Activated CD4-positive, alpha-beta memory T cell treated with anti-CD3 and anti-CD28 coated beads for 36 hours (primary cell): ENCODE measurements at regions not wholly inside any gene's neighbourhood (a gene's known extent, or its start where the extent isn't known, plus 50 kb on each side); places are given as distances from the start of the nearest gene placed in this dataset.

ENCODE experiments used
- CTCF ChIA-PET: fragments of 350-600 bp; sonication (Branson Sonifier 250); formaldehyde crosslinking; loops from one replicate; lab custom pipeline; 2021; ENCODE audit warnings: antibody characterized with exemption, inconsistent platforms; lab: Charles Lee
- POLR2A ChIA-PET: fragments of 350-600 bp; sonication (Branson Sonifier 250); formaldehyde crosslinking; loops from one replicate; lab custom pipeline; 2021; ENCODE audit warnings: antibody characterized with exemption; lab: Charles Lee
- DNase-seq: peaks from one replicate; pipeline ENCODE4 v3.0.0-alpha.2; 2020
- H3K27ac Mint-ChIP-seq: one replicate; pipeline ENCODE4 v1.8.0; 2021; ENCODE audit warnings: mixed read lengths
- H3K27me3 Mint-ChIP-seq: one replicate; pipeline ENCODE4 v1.8.0; 2021; ENCODE audit warnings: mixed read lengths
- H3K36me3 Mint-ChIP-seq: one replicate; pipeline ENCODE4 v1.8.0; 2021; ENCODE audit warnings: mixed read lengths
- H3K4me1 Mint-ChIP-seq: one replicate; pipeline ENCODE4 v1.8.0; 2021; ENCODE audit warnings: low read depth, mixed read lengths
- H3K4me3 Mint-ChIP-seq: one replicate; pipeline ENCODE4 v1.8.0; 2021; ENCODE audit warnings: mild to moderate bottlenecking, mixed read lengths
- H3K9me3 Mint-ChIP-seq: one replicate; pipeline ENCODE4 v1.8.0; 2021; ENCODE audit warnings: mixed read lengths
- intact Hi-C: fragments of 100-400 bp; cut with micrococcal nuclease; formaldehyde crosslinking; loops from one replicate; pipeline ENCODE4 v1.15.1; 2023

GRCh38 chr7:119452401-119452800 is 820.6 kb upstream of the KCND2 start:
- POLR2A ChIA-PET = no interaction called here
- CTCF ChIA-PET = no interaction called here
- peaks cover 22% of the 10 kb centered on the region for H3K9me3 Mint-ChIP-seq

GRCh38 chr7:119465798-119466305 is 807.1 kb upstream of the KCND2 start:
- no peaks in the 10 kb centered on the region for H3K36me3 Mint-ChIP-seq
- H3K4me1 Mint-ChIP-seq = no peaks in the 10 kb centered on the region
- ChIA-PET POLR2A (no interaction called here), CTCF (no interaction called here)
- no peak overlapping the region for H3K4me3 Mint-ChIP-seq
- H3K27me3 Mint-ChIP-seq = no peaks in the 10 kb centered on the region
- H3K9me3 Mint-ChIP-seq = peaks cover 19% of the 10 kb centered on the region
- no peak for DNase-seq
- intact Hi-C loops = no loop called here
- no peak overlapping the region for H3K27ac Mint-ChIP-seq

More at GRCh38 chr7:119452401-119452800, 820.6 kb upstream of the KCND2 start:
- H3K4me1 Mint-ChIP-seq = no peaks in the 10 kb centered on the region
- H3K27me3 Mint-ChIP-seq = no peaks in the 10 kb centered on the region
- no peak overlapping the region for H3K27ac Mint-ChIP-seq
- intact Hi-C loops = no loop called here
- DNase-seq = no peak
- no peaks in the 10 kb centered on the region for H3K36me3 Mint-ChIP-seq
- no peak overlapping the region for H3K4me3 Mint-ChIP-seq

GRCh38 chr7:119472408-119473038 is 800.5 kb upstream of the KCND2 start:
- Mint-ChIP-seq H3K4me1 (no peaks in the 10 kb centered on the region), H3K4me3 (no peak overlapping the region), H3K36me3 (no peaks in the 10 kb centered on the region), H3K27ac (no peak overlapping the region), H3K9me3 (peaks cover 7% of the 10 kb centered on the region), H3K27me3 (no peaks in the 10 kb centered on the region)
- CTCF ChIA-PET = no interaction called here
- intact Hi-C loops = no loop called here
- POLR2A ChIA-PET = no interaction called here
- no peak for DNase-seq

- Mint-ChIP-seq H3K4me3 (no peak overlapping the region), H3K27me3 (no peaks in the 10 kb centered on the region), H3K27ac (no peak overlapping the region), H3K4me1 (no peaks in the 10 kb centered on the region), H3K9me3 (peaks cover 2% of the 10 kb centered on the region), H3K36me3 (no peaks in the 10 kb centered on the region)
- intact Hi-C loops = no loop called here
- POLR2A ChIA-PET = no interaction called here
- CTCF ChIA-PET = no interaction called here
- DNase-seq = no peak
Observed at GRCh38 chr7:119482209-119482608, 790.8 kb upstream of the KCND2 start.

GRCh38 chr7:119482671-119483070 is 790.3 kb upstream of the KCND2 start:
- CTCF ChIA-PET = no interaction called here
- POLR2A ChIA-PET = no interaction called here
- no peaks in the 10 kb centered on the region for H3K4me1 Mint-ChIP-seq
- intact Hi-C loops = no loop called here
- no peak for DNase-seq
- H3K27me3 Mint-ChIP-seq = no peaks in the 10 kb centered on the region
- H3K9me3 Mint-ChIP-seq = peaks cover 2% of the 10 kb centered on the region
- no peak overlapping the region for H3K4me3 Mint-ChIP-seq
- no peak overlapping the region for H3K27ac Mint-ChIP-seq
- H3K36me3 Mint-ChIP-seq = no peaks in the 10 kb centered on the region

GRCh38 chr7:119483364-119483763 is 789.6 kb upstream of the KCND2 start:
- DNase-seq = no peak
- intact Hi-C loops = no loop called here
- Mint-ChIP-seq H3K27ac (no peak overlapping the region), H3K4me3 (no peak overlapping the region), H3K36me3 (no peaks in the 10 kb centered on the region), H3K4me1 (no peaks in the 10 kb centered on the region), H3K9me3 (peaks cover 4% of the 10 kb centered on the region), H3K27me3 (no peaks in the 10 kb centered on the region)
- POLR2A ChIA-PET = no interaction called here
- CTCF ChIA-PET = no interaction called here

- DNase-seq = no peak
- CTCF ChIA-PET = no interaction called here
- Mint-ChIP-seq H3K4me1 (no peaks in the 10 kb centered on the region), H3K36me3 (no peaks in the 10 kb centered on the region), H3K27ac (no peak overlapping the region), H3K9me3 (peaks cover 21% of the 10 kb centered on the region), H3K27me3 (no peaks in the 10 kb centered on the region), H3K4me3 (no peak overlapping the region)
- POLR2A ChIA-PET = no interaction called here
- intact Hi-C loops = no loop called here
Observed at GRCh38 chr7:119514326-119514725, 758.6 kb upstream of the KCND2 start.

- no peak for DNase-seq
- Mint-ChIP-seq H3K4me3 (no peak overlapping the region), H3K9me3 (peaks cover 21% of the 10 kb centered on the region), H3K27ac (no peak overlapping the region), H3K4me1 (no peaks in the 10 kb centered on the region), H3K36me3 (no peaks in the 10 kb centered on the region), H3K27me3 (no peaks in the 10 kb centered on the region)
- ChIA-PET POLR2A (no interaction called here), CTCF (no interaction called here)
- intact Hi-C loops = no loop called here
Observed at GRCh38 chr7:119515214-119515613, 757.8 kb upstream of the KCND2 start.

- H3K4me3 Mint-ChIP-seq = no peak overlapping the region
- H3K36me3 Mint-ChIP-seq = no peaks in the 10 kb centered on the region
- no peaks in the 10 kb centered on the region for H3K4me1 Mint-ChIP-seq
- no peak overlapping the region for H3K27ac Mint-ChIP-seq
- ChIA-PET POLR2A (no interaction called here), CTCF (no interaction called here)
- intact Hi-C loops = no loop called here
- no peaks in the 10 kb centered on the region for H3K27me3 Mint-ChIP-seq
- peaks cover 21% of the 10 kb centered on the region for H3K9me3 Mint-ChIP-seq
- no peak for DNase-seq
Observed at GRCh38 chr7:119515962-119516361, 757.0 kb upstream of the KCND2 start.

GRCh38 chr7:119522263-119522662 is 750.7 kb upstream of the KCND2 start:
- Mint-ChIP-seq H3K4me3 (no peak overlapping the region), H3K27me3 (no peaks in the 10 kb centered on the region), H3K4me1 (no peaks in the 10 kb centered on the region), H3K36me3 (no peaks in the 10 kb centered on the region), H3K27ac (no peak overlapping the region), H3K9me3 (peaks cover 23% of the 10 kb centered on the region)
- ChIA-PET CTCF (no interaction called here), POLR2A (no interaction called here)
- intact Hi-C loops = no loop called here
- no peak for DNase-seq

GRCh38 chr7:119522698-119523097 is 750.3 kb upstream of the KCND2 start:
- Mint-ChIP-seq H3K27me3 (no peaks in the 10 kb centered on the region), H3K36me3 (no peaks in the 10 kb centered on the region), H3K9me3 (peaks cover 22% of the 10 kb centered on the region), H3K4me3 (no peak overlapping the region), H3K27ac (no peak overlapping the region), H3K4me1 (no peaks in the 10 kb centered on the region)
- intact Hi-C loops = no loop called here
- CTCF ChIA-PET = no interaction called here
- POLR2A ChIA-PET = no interaction called here
- DNase-seq = no peak

- Mint-ChIP-seq H3K9me3 (peaks cover 5% of the 10 kb centered on the region), H3K27ac (no peak overlapping the region), H3K36me3 (no peaks in the 10 kb centered on the region), H3K4me1 (no peaks in the 10 kb centered on the region), H3K27me3 (no peaks in the 10 kb centered on the region), H3K4me3 (no peak overlapping the region)
- DNase-seq = no peak
- POLR2A ChIA-PET = no interaction called here
- intact Hi-C loops = no loop called here
- CTCF ChIA-PET = no interaction called here
Observed at GRCh38 chr7:119545118-119545517, 727.9 kb upstream of the KCND2 start.

GRCh38 chr7:119555788-119556187 is 717.2 kb upstream of the KCND2 start:
- ChIA-PET POLR2A (no interaction called here), CTCF (no interaction called here)
- Mint-ChIP-seq H3K4me3 (no peak overlapping the region), H3K36me3 (no peaks in the 10 kb centered on the region), H3K9me3 (peaks cover 12% of the 10 kb centered on the region), H3K27ac (no peak overlapping the region), H3K27me3 (no peaks in the 10 kb centered on the region), H3K4me1 (no peaks in the 10 kb centered on the region)
- no peak for DNase-seq
- intact Hi-C loops = no loop called here
